ENCODE measurements at regions not wholly inside any gene's neighbourhood (a gene's known extent, or its start where the extent isn't known, plus 50 kb on each side); places are given as distances from the start of the nearest gene placed in this dataset.
"Not testable (repeated sequence)": the region's sequence is repeated elsewhere in the genome, so short reads cannot be mapped to it uniquely, and the experiment has no call there.

DNA sequence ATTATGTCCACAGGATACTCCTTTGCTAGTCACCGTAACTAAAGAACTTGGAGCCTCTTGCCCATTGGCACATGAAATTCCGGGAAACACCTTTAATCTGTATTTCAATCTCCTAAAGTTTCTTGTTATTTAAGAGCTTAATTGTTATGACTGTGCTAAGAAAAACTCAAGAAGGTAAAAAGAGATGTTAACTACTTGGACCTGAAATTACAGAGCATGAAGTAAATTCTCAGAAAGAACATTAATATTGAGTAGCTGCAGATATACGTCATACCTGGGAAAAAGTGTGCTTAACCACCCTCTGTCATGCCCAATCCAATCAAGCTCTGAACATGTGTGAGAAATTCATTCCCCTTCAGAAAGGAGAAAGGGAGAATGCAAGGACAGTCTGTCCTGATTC is 394.9 kb upstream of the PTGER4 start:
- no peak for DNase-seq

DNA sequence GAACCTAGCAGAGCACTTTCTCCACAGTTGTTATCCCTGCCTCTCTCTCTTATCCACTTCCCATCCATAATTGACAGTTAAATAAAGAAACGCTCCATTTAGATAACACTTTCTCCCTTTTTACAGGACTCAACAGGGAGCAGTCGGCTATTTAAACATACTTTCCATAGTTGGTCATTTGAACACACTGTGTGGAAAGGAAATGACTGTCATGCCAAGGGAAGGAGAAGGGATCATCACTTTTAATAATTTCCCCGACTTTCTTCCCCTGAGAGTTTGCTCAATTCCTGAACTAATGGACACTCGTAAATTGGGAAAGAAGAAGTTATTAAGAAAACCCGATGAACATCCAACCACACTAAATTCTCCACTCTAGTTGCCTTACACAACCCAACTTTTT is 400.8 kb upstream of the PTGER4 start:
- no peak for DNase-seq

DNA sequence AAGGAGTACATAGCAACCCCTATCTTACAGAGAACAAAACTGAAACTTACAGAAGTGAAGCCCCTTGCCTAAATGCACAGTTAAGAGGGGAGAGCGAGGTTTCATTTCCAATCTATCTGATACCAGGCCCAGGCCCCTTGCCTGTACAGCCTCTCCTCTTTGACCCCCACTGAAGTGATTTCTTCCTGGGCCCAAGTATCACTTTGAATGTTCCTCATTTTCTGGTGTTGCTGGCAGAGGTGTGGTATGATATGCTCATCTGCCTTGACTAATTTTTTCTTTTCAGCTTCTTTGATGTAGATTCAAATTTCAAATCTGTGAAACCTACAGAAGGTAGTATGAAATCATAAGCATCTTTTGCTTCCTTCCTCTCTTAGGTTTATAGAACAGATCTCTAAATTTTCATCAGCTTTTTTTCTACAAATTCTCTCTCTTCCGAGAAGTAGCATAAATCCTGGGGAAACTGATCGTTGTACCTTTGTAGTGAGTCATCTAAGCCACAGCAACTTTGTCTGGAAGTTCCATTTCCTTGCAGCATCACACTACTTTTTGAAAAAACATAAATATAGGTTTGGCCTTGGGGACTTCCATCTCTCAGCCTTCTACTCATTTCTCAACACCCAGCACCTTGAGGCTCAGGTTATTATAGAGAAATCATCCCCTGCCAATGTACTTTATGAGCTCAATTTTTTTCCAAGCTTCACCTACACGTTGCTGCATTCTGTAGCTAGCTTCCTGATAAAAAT is 402.4 kb upstream of the PTGER4 start:
- DNase-seq, result no peak

DNA sequence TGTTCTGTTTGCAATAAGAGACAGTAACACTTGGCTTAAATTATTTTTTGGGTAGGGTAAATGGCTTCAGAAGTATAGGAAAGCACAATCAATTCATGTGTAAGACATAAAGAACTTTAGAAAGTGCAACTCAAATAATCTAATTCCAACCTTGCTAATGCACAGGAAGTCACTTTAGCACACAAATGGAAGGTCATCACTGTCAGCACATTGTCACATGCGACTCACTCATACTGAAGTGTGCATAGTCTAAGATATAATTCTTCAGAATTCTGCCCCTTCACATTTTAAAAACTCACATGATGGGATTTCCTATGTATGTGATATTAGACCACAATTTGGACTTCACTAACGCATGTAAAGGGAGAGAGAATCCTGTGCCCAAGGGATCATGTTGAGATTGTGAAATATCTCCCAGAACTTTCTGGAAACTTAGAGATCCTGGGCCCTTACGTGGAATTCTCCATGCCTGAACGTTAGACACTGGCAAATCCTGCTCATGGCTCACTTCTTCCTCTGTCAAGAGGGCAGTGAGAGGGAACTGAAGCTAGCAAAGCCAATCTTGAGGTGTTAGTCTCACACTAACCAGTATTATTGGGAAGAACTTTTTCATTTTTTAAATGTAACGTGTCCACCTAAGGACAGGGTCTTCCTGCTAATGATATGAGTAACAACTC is 403.2 kb upstream of the PTGER4 start:
- DNase-seq, result no peak

DNA sequence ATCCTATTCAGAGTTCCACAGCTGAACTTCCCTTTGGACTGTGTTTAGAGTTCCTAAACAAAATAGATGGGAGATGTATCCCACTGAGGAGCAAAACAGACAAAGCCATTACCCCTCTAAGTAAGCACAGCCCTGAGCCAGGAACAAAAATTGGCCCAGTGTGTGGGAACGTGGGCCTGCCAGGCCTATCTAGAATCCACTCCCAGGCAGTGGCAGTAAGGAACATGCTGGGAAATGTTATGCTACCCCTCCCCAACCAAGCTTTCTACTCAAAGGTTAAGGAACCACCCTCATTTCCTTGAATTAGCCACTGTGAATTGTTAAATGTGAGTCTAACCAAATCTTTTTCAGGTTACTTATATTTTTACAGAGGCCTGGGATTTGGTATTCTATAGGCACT is 405.1 kb upstream of the PTGER4 start:
- no peak for DNase-seq

DNA sequence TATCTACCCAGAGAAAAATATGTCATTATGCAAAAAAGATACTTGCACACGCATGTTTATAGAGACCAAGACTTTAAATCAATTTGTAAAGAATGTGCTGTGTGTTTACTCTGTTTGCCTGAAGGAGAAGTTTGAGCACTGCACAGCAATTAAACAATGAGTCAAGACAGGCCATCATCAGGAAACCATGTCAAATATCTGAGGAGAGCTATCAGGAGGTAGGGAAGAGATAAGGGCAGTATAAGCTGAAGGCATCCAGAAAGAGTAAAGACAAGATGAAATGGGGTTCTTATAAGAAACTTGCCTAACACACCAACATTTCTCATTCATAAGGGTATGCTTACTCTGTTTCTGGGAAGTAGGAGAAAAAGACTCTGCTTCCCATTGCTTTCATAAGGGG is 405.8 kb upstream of the PTGER4 start:
- DNase-seq, result no peak

DNA sequence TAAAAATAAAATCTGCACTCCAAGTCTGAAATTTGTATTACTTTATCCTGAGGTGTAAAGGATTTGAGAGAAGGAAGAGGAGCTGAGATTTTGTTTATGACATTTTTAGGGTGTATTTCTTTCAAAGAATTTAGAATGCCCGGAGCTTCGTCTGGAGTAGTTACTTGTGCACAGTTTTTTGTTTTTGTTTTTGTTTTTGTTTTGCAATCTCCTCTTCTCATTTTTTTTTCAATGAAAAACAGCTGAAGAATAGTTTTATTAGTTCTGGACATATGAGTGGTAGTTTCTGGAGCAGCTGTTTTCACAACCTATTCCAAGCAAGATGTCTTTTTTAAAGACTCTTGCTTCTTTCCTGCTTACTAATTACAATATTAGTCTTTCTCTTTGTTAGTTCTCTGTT is 408.2 kb upstream of the PTGER4 start:
- DNase-seq, result no peak

DNA sequence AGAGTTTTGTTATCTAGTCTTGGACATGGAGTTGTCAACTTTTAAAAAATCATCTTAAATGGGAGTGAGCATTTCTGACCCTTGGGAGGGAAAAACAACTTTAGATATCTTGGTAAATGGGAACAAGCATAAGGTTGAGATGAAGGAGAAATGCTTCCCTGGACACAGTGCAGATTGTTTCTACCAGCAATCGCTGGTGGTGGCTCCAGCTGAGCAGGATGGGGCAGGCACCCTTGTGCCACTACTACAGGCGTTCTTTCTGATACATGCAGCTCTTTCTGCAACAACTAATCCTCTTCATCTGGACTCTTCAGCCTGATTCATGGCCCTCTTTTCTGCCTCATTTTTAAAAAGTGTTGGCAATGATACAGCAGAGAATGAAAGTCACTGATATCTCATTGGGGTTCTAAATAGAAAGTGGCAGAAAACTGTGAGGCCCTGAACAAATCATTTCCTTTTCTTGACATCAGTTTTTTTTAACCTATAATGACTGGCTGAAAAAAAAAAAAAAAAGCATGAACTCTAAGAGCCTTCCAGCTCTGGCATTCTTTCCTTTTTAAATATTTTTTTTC is 409.4 kb upstream of the PTGER4 start:
- DNase-seq, result no peak

DNA sequence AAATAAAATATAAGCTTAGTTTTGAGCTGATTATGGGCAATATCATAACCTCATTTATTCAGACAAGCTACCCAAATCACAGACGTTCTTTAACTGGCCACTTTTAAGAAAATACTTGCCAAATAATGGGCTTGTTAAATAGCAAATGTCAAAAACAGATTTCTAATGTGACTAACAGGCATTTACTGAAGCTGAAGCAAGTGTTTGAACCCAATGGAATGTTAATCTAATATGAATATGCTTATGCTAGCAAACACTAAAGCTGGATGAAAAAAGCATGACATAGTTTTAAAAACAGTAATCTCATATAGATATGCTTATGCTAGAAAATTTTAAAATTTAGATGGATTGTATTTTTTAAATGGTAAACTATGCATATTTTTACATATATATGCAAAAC is 411.6 kb upstream of the PTGER4 start:
- no peak for DNase-seq

DNA sequence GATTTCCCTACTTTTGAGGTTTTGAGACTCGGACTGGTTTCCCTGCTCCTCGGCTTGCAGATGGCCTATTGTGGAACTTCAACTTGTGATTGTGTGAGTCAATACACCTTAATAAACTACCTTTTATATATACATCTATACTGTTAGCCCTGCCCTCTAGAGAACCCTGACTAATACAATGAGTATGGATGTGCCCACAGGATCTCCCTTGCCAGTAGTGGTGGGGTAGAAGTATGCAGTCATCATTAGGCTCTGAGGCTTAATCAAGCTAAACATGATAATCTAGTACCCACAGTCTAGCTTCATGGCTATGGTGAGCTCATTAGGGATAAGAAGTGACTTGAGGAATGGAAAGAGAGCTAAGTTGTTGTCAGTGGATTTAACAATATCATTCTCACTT is 412.8 kb upstream of the PTGER4 start:
- DNase-seq, result no peak

DNA sequence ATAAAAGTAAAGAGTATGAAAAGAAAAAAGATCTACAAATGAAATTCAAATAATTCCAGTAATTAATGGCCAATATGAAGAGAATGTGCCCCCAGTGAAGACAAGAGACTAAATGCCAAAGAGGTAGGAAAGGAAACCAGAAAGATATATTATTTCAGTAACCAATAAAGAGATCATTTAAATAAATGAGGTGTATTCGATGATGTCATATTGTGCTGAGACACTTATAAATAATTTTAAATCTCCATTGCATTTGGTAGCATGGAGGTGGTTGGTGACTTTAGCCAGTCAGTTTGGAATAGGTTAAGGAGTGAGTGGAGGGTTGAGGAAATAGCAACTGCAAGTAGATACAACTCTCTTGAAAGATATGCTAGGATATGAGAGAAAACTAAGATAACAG is 417.7 kb upstream of the PTGER4 start:
- no peak for DNase-seq

DNA sequence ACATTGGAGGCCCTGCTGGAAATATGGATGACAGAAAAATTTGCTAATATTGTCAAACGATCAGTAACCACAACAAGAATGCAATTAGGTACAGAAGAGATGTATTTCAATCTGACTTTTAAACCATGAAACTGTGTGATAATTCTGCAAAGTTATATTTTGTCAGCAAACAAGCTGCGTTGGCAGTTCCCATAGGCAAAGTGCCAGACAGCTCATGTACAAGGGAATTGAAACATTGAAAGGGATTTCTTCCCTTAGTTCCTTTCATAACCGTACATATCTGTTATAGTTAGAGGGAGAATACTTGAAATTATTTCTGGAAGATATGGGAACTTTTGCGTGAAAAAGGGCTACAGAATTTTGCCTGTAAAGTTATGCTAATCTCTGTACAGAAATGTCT is 419.4 kb upstream of the PTGER4 start:
- no peak for DNase-seq

DNA sequence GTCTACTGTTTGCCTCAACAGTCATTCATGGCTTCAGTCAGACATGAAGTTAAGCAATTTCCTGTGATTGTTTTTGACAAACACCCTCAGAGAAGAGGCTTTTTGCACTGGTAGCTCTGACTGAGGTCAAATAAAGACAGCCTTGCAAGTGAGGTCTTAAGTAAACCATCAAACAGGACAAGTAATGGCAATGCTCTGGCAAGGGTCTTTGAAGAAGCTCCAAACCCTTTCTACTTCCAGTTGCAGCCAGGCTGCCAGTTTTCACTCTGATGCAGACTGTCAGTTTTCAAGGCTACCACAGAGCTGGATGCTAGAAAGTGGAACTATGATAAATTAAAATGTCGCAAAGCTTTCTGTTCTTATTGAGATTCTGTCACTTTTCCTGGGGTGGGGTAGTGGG is 421.5 kb upstream of the PTGER4 start:
- no peak for DNase-seq

DNA sequence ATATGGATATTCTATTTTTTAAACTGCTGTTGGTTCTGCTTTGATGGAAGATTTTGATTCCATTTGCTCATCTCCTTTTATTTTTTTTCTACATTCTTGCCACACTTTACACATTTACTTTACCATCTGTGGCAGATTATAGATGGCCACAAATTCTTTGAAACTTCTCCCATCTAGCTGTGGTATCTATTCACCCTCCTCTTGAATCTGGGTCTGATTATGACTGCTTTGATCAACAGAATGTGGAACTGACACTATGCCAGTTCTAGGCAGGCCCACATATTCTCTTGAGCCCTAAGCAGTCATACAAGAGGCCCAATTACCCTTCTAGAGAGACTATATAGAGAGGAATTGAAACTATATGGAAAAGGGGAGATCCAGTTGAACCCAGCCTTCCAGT is 439.0 kb upstream of the PTGER4 start:
- no peak for DNase-seq

DNA sequence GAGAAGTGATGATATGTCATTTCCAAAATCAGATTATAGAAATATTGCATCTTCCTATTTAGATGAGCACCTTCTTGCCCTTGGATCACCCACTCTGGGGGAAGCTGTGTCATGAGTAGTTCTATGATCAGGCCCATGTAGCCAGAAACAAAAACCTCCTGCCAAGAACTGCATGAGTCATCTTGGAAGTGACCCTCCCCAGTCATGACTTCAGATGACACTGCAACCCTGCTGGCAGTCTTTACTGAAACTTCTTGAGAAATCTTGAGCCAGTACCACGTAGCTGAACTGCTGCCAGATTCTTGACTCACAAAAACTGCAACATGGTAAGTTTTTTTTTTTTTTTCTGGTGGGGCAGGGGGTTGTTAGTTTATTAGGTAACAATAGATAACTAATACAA is 439.6 kb upstream of the PTGER4 start:
- no peak for DNase-seq

DNA sequence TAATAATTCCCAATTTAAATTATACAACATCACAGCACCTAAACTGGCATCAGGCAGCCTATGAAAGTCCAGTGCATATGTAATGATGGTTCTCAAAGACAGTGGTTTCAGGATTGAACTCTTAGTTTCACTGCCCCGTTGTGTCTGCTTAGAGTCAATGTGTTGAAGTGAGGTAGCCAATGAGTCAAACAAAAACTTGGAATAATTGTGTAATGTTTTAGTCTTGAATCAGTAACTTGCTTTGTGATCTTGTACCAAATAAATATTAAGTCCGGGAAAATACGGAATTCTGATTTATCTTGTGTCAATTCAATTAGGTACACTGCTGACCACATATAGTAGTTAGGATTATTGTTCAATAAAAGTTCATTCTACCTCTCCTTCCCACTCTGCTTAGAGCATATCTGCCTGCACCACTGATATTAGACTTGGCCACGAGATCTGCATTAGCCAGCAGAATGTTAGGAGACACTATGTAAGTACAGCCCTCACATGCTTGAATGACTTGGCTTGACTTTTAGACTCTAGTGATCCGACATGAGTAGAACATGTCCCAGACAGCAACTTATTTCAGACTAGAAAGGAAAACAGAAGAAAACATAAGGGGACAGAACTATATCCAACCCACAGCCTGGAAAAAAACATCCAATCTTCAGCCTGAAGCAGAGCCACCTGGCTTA is 441.5 kb upstream of the PTGER4 start:
- DNase-seq, result no peak

DNA sequence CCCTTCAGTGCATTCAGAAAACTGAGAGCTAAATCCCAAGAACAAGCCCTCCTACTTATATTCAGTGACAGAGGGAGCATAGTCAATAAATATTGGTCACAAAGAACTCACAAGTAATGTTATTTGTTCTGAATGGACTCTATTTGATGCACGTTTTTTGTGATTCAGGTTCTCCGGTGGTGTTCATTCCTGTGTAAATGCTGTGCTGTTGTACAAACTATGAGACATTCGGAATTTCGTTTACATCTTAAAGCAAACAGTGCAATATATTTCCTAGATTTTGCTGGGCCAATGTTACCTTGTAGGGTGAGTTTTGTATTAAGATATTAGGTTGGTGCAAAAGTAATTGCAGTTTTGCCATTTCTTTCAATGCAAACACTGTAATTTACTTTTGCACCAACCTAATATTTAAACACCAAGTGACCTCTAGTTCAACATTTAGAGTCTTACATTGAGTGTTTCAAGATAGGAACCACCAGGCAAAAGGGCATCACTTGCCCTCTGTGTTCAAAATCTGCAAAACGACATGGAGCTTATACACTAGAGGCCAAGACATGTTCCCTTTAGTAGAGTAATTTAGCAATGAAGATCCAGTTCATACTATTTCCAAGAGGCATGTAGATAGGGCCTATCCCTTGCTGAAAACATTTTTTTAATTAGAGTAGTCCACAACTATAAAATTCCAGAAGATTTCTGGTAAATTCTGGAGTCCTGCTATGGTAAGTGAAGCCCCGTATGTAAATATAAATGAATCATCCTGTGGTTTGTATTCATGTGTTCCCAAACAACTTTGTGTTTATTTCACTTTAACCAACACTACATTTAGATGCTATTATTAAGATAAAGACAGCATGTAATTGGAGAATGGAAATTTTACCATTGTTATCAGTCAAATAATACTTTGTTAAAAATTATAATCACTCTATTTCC is 444.0 kb upstream of the PTGER4 start:
- no peak for DNase-seq

DNA sequence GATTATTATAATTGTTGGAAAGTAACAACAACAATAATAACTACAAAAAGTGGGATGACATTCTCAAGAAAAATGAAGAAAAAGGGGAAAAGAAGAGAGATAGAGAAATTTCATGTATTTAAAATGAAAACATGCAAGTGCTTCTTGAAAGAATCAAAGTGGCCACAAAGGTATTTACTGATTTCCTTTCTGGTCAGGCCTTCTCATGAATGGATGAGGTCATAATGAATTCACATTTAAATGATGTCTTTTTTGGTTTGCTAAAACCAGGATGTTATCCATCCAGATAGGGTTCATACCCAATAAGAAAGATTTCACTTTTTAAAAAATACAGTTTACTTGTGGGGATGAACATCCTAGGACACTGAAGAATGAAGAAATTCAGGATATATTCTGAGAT is 446.4 kb upstream of the PTGER4 start:
- no peak for DNase-seq

DNA sequence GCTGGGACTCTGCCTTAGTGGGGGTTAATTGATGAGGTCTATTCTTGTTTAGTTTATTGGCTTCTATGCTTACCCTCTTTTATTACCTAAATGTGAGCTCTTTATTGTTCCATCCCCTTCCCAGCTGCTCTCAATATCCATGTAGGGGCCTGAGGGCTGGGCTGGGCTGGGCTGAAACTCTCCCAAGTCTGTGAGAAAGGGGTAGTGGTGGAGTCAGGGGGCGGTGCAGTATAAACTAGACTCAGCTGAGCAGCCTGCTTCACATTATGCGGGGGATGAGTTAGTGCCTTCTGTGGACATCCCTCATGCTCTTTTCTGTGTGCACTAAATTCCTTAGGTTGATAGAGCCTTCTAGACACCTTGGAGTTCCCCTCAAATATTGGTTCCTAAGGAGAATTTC is 451.8 kb upstream of the PTGER4 start:
- no peak for DNase-seq

DNA sequence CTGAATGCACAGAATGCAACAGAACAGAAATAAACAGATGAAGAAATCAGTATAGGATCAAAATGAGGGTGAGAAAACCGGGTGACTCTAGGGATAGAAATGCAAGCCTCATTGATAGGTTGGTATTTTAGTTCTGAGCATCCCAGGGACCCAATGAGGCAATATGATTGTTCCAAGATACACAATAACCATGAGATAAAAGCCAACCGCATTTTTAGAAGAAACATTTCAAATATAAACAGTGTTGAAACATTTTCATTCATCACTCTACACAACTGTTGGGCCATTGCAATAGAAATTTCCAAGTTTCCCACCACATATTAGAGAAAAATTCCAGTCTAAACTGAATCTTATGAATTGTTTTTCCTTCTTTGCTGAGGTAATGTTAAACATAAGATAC is 452.3 kb upstream of the PTGER4 start:
- no peak for DNase-seq

DNA sequence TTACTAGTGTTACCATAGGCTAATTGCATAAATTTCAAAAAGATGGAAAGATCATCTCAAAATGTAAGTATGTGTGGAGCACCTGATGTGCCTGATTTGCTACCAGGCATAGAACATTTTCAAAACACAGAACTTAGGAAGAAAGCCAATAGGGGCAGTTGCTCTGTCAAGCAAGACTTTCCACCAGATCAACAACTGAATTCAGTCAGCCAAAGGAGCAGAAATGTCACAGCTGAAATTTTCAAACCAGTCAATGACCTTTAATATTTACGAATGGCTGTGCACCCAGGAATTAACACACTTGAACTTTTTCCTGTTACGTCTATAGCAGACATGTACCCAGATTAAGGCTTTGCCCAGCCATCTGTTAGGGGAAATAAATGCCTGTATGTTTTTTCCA is 452.8 kb upstream of the PTGER4 start:
- no peak for DNase-seq

DNA sequence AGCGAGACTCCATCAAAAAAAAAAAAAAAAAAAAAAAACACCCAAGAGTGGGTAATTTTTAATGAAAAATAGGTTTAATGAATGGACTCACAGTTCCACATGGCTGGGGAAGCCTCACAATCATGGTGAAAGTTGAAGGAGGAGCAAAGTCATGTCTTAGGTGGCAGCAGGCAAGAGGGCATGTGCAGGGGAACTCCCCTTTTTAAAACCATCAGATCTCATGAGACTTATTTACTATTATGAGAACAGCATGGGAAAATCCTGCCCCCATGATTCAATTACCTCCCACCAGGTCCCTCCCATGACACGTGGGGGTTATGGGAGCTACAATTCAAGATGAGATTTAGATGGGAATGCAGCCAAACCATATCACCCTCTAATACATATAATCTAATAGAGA is 454.6 kb upstream of the PTGER4 start:
- not testable (repeated sequence) for DNase-seq

Measured in hypothalamus (tissue), 51 donors.